ENCODE measurements at regions not wholly inside any gene's neighbourhood (a gene's known extent, or its start where the extent isn't known, plus 50 kb on each side); places are given as distances from the start of the nearest gene placed in this dataset.

DNA sequence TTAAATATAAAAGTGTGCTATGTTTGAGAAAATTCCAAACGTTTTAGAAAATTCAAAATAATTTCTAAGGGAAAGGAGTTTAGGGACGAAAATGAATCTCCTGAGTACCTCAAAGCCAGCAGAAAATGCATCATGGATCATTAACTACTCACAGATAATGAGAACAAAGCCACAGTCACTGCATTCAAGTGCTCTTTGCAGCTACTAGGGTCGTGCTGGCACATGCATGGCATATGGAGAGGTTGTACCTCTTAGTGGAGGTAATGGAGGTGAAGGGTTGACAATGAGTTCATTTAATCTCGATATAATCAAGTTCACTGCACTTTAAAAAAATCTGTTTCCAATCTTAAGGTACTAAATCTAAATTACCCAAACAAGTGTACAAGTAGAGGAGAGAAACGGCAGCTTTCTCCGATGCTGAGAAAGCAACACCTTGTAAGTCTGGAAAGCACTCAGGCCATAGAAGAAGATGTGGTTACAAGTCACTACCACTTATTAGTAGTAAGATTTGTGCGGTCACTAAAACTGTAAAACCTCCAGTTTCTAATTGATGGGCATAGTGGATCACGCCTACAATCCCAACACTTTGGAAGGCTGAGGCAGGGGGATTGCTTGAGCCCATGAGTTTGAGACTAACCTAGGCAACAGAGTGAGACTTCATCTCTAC, 261.1 kb upstream of the ANO3 start:
- Histone ChIP-seq H3K9ac (ENCODE audit: low read depth, low read length) (no peak overlapping the region), H3K4me1 (ENCODE audit: insufficient read depth, low read length) (no peaks in the 10 kb centered on the region), H2AFZ (ENCODE audit: low read depth, low read length) (no peak overlapping the region), H3K79me2 (ENCODE audit: insufficient read depth, low read length) (no peaks in the 10 kb centered on the region), H3K27me3 (ENCODE audit: insufficient read depth, low read length, poor library complexity) (no peaks in the 10 kb centered on the region), H3K9me3 (ENCODE audit: insufficient read depth, low read length, severe bottlenecking) (no peaks in the 10 kb centered on the region), H4K20me1 (ENCODE audit: insufficient read depth, low read length) (no peaks in the 10 kb centered on the region), H3K36me3 (ENCODE audit: insufficient read depth, low read length) (no peaks in the 10 kb centered on the region), H3K4me3 (ENCODE audit: low read depth in 1 of 2, low read length in 2 of 2) (no peak overlapping the region), H3K27ac (ENCODE audit: low read length) (no peak overlapping the region), H3K4me2 (ENCODE audit: insufficient read depth, low read length) (no peak overlapping the region)
- ATAC-seq (ENCODE audit: insufficient read depth, low read depth), result no peak
- no peak for DNase-seq
- no peak for TF ChIP-seq CTCF (IDR thresholded peaks at IDR 0.05; ENCODE audit: borderline replicate concordance, extremely low read depth, low read length, poor library complexity, severe bottlenecking)
- no peak for TF ChIP-seq EZH2 (IDR thresholded peaks at IDR 0.05; ENCODE audit: borderline replicate concordance, low read depth, low read length, severe bottlenecking)

GRCh38 chr11:26072614-26073153, 259.2 kb upstream of the ANO3 start:
- Histone ChIP-seq H3K4me2 (ENCODE audit: insufficient read depth, low read length) (no peak overlapping the region), H3K9ac (ENCODE audit: low read depth, low read length) (no peak overlapping the region), H3K4me3 (ENCODE audit: low read depth in 1 of 2, low read length in 2 of 2) (no peak overlapping the region), H3K9me3 (ENCODE audit: insufficient read depth, low read length, severe bottlenecking) (no peaks in the 10 kb centered on the region), H3K36me3 (ENCODE audit: insufficient read depth, low read length) (no peaks in the 10 kb centered on the region), H2AFZ (ENCODE audit: low read depth, low read length) (no peak overlapping the region), H3K27me3 (ENCODE audit: insufficient read depth, low read length, poor library complexity) (no peaks in the 10 kb centered on the region), H3K79me2 (ENCODE audit: insufficient read depth, low read length) (no peaks in the 10 kb centered on the region), H3K4me1 (ENCODE audit: insufficient read depth, low read length) (no peaks in the 10 kb centered on the region), H3K27ac (ENCODE audit: low read length) (no peak overlapping the region), H4K20me1 (ENCODE audit: insufficient read depth, low read length) (no peaks in the 10 kb centered on the region)
- DNase-seq (no peak), ATAC-seq (ENCODE audit: insufficient read depth, low read depth) (no peak)
- no peak for TF ChIP-seq CTCF (IDR thresholded peaks at IDR 0.05; ENCODE audit: borderline replicate concordance, extremely low read depth, low read length, poor library complexity, severe bottlenecking)
- TF ChIP-seq EZH2 (IDR thresholded peaks at IDR 0.05; ENCODE audit: borderline replicate concordance, low read depth, low read length, severe bottlenecking), result no peak

DNA sequence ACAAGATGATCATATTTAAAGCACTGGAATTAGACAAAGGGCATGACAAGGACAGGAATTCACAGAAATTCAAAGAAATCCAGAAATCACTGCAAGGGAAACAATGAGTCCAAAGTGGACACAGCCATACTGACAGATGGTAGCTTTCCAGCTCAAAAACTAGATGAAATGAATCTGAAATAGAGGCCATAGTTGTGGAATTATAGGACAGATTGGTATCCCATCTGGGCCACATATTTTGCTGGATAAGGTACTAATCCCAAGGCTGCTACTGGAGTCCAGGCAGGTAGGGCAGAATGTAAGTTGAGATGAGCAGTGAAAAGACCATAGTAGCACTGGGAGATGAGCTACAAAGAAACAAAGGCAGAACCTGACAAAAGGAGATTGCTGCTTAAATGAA, 258.3 kb upstream of the ANO3 start:
- Histone ChIP-seq H3K4me1 (ENCODE audit: insufficient read depth, low read length) (no peaks in the 10 kb centered on the region), H2AFZ (ENCODE audit: low read depth, low read length) (no peak overlapping the region), H4K20me1 (ENCODE audit: insufficient read depth, low read length) (no peaks in the 10 kb centered on the region), H3K9ac (ENCODE audit: low read depth, low read length) (no peak overlapping the region), H3K36me3 (ENCODE audit: insufficient read depth, low read length) (no peaks in the 10 kb centered on the region), H3K27ac (ENCODE audit: low read length) (no peak overlapping the region), H3K27me3 (ENCODE audit: insufficient read depth, low read length, poor library complexity) (no peaks in the 10 kb centered on the region), H3K4me2 (ENCODE audit: insufficient read depth, low read length) (no peak overlapping the region), H3K4me3 (ENCODE audit: low read depth in 1 of 2, low read length in 2 of 2) (no peak overlapping the region), H3K79me2 (ENCODE audit: insufficient read depth, low read length) (no peaks in the 10 kb centered on the region), H3K9me3 (ENCODE audit: insufficient read depth, low read length, severe bottlenecking) (no peaks in the 10 kb centered on the region)
- ATAC-seq (ENCODE audit: insufficient read depth, low read depth) (no peak), DNase-seq (no peak)
- no peak for TF ChIP-seq CTCF (IDR thresholded peaks at IDR 0.05; ENCODE audit: borderline replicate concordance, extremely low read depth, low read length, poor library complexity, severe bottlenecking)

Measured in DND-41 (cell line).